DND-41 (cell line): ENCODE measurements at regions not wholly inside any gene's neighbourhood (a gene's known extent, or its start where the extent isn't known, plus 50 kb on each side); places are given as distances from the start of the nearest gene placed in this dataset.
"Not testable (repeated sequence)": the region's sequence is repeated elsewhere in the genome, so short reads cannot be mapped to it uniquely, and the experiment has no call there.

ENCODE experiments used
- ATAC-seq: fragments of 200-7000 bp; cut with Tn5 transposase; 3 replicates; pipeline ENCODE4 v1.9.1; 2021; ENCODE audit warnings: low read depth; ENCODE audit not compliant: insufficient read depth
- DNase-seq: peaks from one replicate; pipeline ENCODE4 v3.0.0-alpha.2; 2020
- H2AFZ ChIP-seq: 2 replicates; pipeline ENCODE4 v1.6.0; 2012; ENCODE audit warnings: low read depth, low read length
- H3K27ac ChIP-seq: 2 replicates; pipeline ENCODE4 v1.5.1; 2012; ENCODE audit warnings: low read length, inconsistent platforms
- H3K27me3 ChIP-seq: fragments of 200-600 bp; sonication (generic); 2 replicates; pipeline ENCODE4 v1.6.0; 2012; ENCODE audit warnings: low read length, mild to moderate bottlenecking, inconsistent platforms; ENCODE audit not compliant: insufficient read depth, poor library complexity
- H3K36me3 ChIP-seq: 2 replicates; pipeline ENCODE4 v1.5.1; 2012; ENCODE audit warnings: low read length, inconsistent platforms; ENCODE audit not compliant: insufficient read depth
- H3K4me1 ChIP-seq: 2 replicates; pipeline ENCODE4 v1.5.1; 2012; ENCODE audit warnings: mild to moderate bottlenecking, low read length; ENCODE audit not compliant: insufficient read depth
- H3K4me2 ChIP-seq: 2 replicates; pipeline ENCODE4 v1.6.0; 2012; ENCODE audit warnings: mild to moderate bottlenecking, moderate library complexity, low read length, inconsistent platforms; ENCODE audit not compliant: insufficient read depth
- H3K4me3 ChIP-seq, 2 experiments: fragments of 200-600 bp in 1 of 2; shearing (Covaris generic) in 1 of 2; 2 replicates each; pipeline ENCODE4 v1.5.1; 2012 to 2016; ENCODE audit warnings: inconsistent platforms in 2 of 2, low read length in 2 of 2, mild to moderate bottlenecking in 2 of 2, low read depth in 1 of 2, moderate library complexity in 1 of 2
- H3K79me2 ChIP-seq: 2 replicates; pipeline ENCODE4 v1.6.0; 2012; ENCODE audit warnings: low read length, inconsistent platforms; ENCODE audit not compliant: insufficient read depth
- H3K9ac ChIP-seq: 2 replicates; pipeline ENCODE4 v1.6.0; 2012; ENCODE audit warnings: low read depth, mild to moderate bottlenecking, inconsistent platforms, low read length, moderate library complexity
- H3K9me3 ChIP-seq: 2 replicates; pipeline ENCODE4 v1.5.1; 2012; ENCODE audit warnings: low read length, moderate library complexity, mild to moderate bottlenecking, inconsistent platforms; ENCODE audit not compliant: insufficient read depth, severe bottlenecking
- H4K20me1 ChIP-seq: 2 replicates; pipeline ENCODE4 v1.6.0; 2012; ENCODE audit warnings: low read length; ENCODE audit not compliant: insufficient read depth
- CTCF ChIP-seq: IDR thresholded peaks from 2 replicates; pipeline ENCODE4 v1.5.1; 2012; ENCODE audit warnings: borderline replicate concordance, low read length, moderate library complexity, mild to moderate bottlenecking; ENCODE audit not compliant: poor library complexity, severe bottlenecking; ENCODE audit errors: extremely low read depth
- EZH2 ChIP-seq: IDR thresholded peaks from 3 replicates; pipeline ENCODE4 v1.6.1; 2012; ENCODE audit warnings: borderline replicate concordance, low read depth, mild to moderate bottlenecking, moderate library complexity, low read length, inconsistent platforms; ENCODE audit not compliant: severe bottlenecking

GRCh38 chr2:31651736-31652135, 71.0 kb upstream of the SRD5A2 start:
- DNase-seq (no peak), ATAC-seq (no peak)
- Histone ChIP-seq H3K4me2 (no peak overlapping the region), H3K79me2 (no peaks in the 10 kb centered on the region), H2AFZ (no peak overlapping the region), H3K27me3 (peaks cover 11% of the 10 kb centered on the region), H3K27ac (no peak overlapping the region), H3K36me3 (no peaks in the 10 kb centered on the region), H3K9ac (no peak overlapping the region), H3K9me3 (no peaks in the 10 kb centered on the region), H3K4me3 (no peak overlapping the region), H3K4me1 (no peaks in the 10 kb centered on the region), H4K20me1 (no peaks in the 10 kb centered on the region)
- TF ChIP-seq EZH2 (no peak), CTCF (no peak)

- TF ChIP-seq CTCF (no peak), EZH2 (no peak)
- ATAC-seq: no peak
These were observed 70.5 kb upstream of the SRD5A2 start for GRCh38 chr2:31651267-31651666.

GRCh38 chr2:31644551-31644950, 63.8 kb upstream of the SRD5A2 start:
- Histone ChIP-seq H3K4me3 (no peak overlapping the region), H3K27me3 (peaks cover 8% of the 10 kb centered on the region), H3K4me2 (no peak overlapping the region), H3K9ac (no peak overlapping the region), H3K36me3 (no peaks in the 10 kb centered on the region), H4K20me1 (no peaks in the 10 kb centered on the region), H3K9me3 (no peaks in the 10 kb centered on the region), H2AFZ (no peak overlapping the region), H3K27ac (no peak overlapping the region), H3K79me2 (no peaks in the 10 kb centered on the region), H3K4me1 (no peaks in the 10 kb centered on the region)
- TF ChIP-seq CTCF (no peak), EZH2 (no peak)
- no peak for ATAC-seq
- no peak for DNase-seq

More at GRCh38 chr2:31651267-31651666, 70.5 kb upstream of the SRD5A2 start:
- DNase-seq: no peak
- H3K27me3 ChIP-seq: peaks cover 14% of the 10 kb centered on the region
- H3K79me2 ChIP-seq: no peaks in the 10 kb centered on the region
- H3K4me2 ChIP-seq: no peak overlapping the region
- no peaks in the 10 kb centered on the region for H3K36me3 ChIP-seq
- no peak overlapping the region for H3K4me3 ChIP-seq
- H4K20me1 ChIP-seq: no peaks in the 10 kb centered on the region
- no peak overlapping the region for H3K27ac ChIP-seq
- no peaks in the 10 kb centered on the region for H3K9me3 ChIP-seq
- no peak overlapping the region for H3K9ac ChIP-seq
- no peak overlapping the region for H2AFZ ChIP-seq
- H3K4me1 ChIP-seq: no peaks in the 10 kb centered on the region

- Histone ChIP-seq H3K27me3 (peaks cover 4% of the 10 kb centered on the region), H3K36me3 (no peaks in the 10 kb centered on the region), H3K9ac (no peak overlapping the region), H4K20me1 (no peaks in the 10 kb centered on the region), H2AFZ (no peak overlapping the region), H3K27ac (no peak overlapping the region), H3K4me3 (no peak overlapping the region), H3K79me2 (no peaks in the 10 kb centered on the region), H3K4me2 (no peak overlapping the region), H3K4me1 (no peaks in the 10 kb centered on the region), H3K9me3 (no peaks in the 10 kb centered on the region)
- TF ChIP-seq CTCF: no peak
- no peak for TF ChIP-seq EZH2
- DNase-seq: no peak
- no peak for ATAC-seq
These were observed 62.0 kb upstream of the SRD5A2 start for GRCh38 chr2:31642707-31643106.

GRCh38 chr2:31632201-31632600, 51.5 kb upstream of the SRD5A2 start:
- H3K36me3 ChIP-seq, H3K4me2 ChIP-seq, H3K4me1 ChIP-seq, H4K20me1 ChIP-seq, H3K9me3 ChIP-seq, H3K27me3 ChIP-seq, H3K27ac ChIP-seq, H3K4me3 ChIP-seq, H3K9ac ChIP-seq, H2AFZ ChIP-seq, ATAC-seq, H3K79me2 ChIP-seq, DNase-seq: not testable (repeated sequence)
